ENCODE measurements at regions not wholly inside any gene's neighbourhood (a gene's known extent, or its start where the extent isn't known, plus 50 kb on each side); places are given as distances from the start of the nearest gene placed in this dataset.
"Not testable (repeated sequence)": the region's sequence is repeated elsewhere in the genome, so short reads cannot be mapped to it uniquely, and the experiment has no call there.

GRCh38 chr9:118644066-118644465 is 725.2 kb downstream of the BRINP1 start:
- DNase-seq (ENCODE audit: low spot score), result peak; percentile 70

GRCh38 chr9:118647331-118647730 is 721.9 kb downstream of the BRINP1 start:
- DNase-seq (ENCODE audit: low spot score), result no peak

- DNase-seq (ENCODE audit: low spot score), result no peak
Measured at GRCh38 chr9:118650417-118650816, 718.8 kb downstream of the BRINP1 start.

- DNase-seq (ENCODE audit: low spot score), result no peak
Measured at GRCh38 chr9:118651511-118651910, 717.7 kb downstream of the BRINP1 start.

GRCh38 chr9:118652258-118652657 is 717.0 kb downstream of the BRINP1 start:
- DNase-seq (ENCODE audit: low spot score), result no peak

- no peak for DNase-seq (ENCODE audit: low spot score)
Measured at GRCh38 chr9:118652912-118653311, 716.3 kb downstream of the BRINP1 start.

- DNase-seq (ENCODE audit: low spot score), result no peak
Measured at GRCh38 chr9:118659011-118659410, 710.2 kb downstream of the BRINP1 start.

GRCh38 chr9:118665226-118665919 is 703.9 kb downstream of the BRINP1 start:
- no peak for DNase-seq (ENCODE audit: low spot score)

- DNase-seq (ENCODE audit: low spot score), result no peak
Measured at GRCh38 chr9:118670011-118670953, 699.0 kb downstream of the BRINP1 start.

GRCh38 chr9:118674942-118675341 is 694.3 kb downstream of the BRINP1 start:
- no peak for DNase-seq (ENCODE audit: low spot score)

GRCh38 chr9:118677936-118678653 is 691.1 kb downstream of the BRINP1 start:
- not testable (repeated sequence) for DNase-seq (ENCODE audit: low spot score)

- no peak for DNase-seq (ENCODE audit: low spot score)
Measured at GRCh38 chr9:118686959-118687358, 682.3 kb downstream of the BRINP1 start.

GRCh38 chr9:118689280-118689679 is 680.0 kb downstream of the BRINP1 start:
- DNase-seq (ENCODE audit: low spot score), result no peak

GRCh38 chr9:118692613-118693012 is 676.6 kb downstream of the BRINP1 start:
- DNase-seq (ENCODE audit: low spot score), result no peak

GRCh38 chr9:118693645-118694044 is 675.6 kb downstream of the BRINP1 start:
- peak; percentile 20 for DNase-seq (ENCODE audit: low spot score)

- not testable (repeated sequence) for DNase-seq (ENCODE audit: low spot score)
Measured at GRCh38 chr9:118695249-118695648, 674.0 kb downstream of the BRINP1 start.

- DNase-seq (ENCODE audit: low spot score), result no peak
Measured at GRCh38 chr9:118701985-118702384, 667.2 kb downstream of the BRINP1 start.

GRCh38 chr9:118711843-118712242 is 657.4 kb downstream of the BRINP1 start:
- DNase-seq (ENCODE audit: low spot score), result no peak

- no peak for DNase-seq (ENCODE audit: low spot score)
Measured at GRCh38 chr9:118721276-118721675, 648.0 kb downstream of the BRINP1 start.

GRCh38 chr9:118721923-118722322 is 647.3 kb downstream of the BRINP1 start:
- no peak for DNase-seq (ENCODE audit: low spot score)

- DNase-seq (ENCODE audit: low spot score), result no peak
Measured at GRCh38 chr9:118729981-118730380, 639.3 kb downstream of the BRINP1 start.

- no peak for DNase-seq (ENCODE audit: low spot score)
Measured at GRCh38 chr9:118732998-118733397, 636.2 kb downstream of the BRINP1 start.

Data from umbilical cord (tissue), 1 donor.